NOMO-1 treated with dmso at 0.1 percent for 144 hours (cell line): ENCODE measurements at regions not wholly inside any gene's neighbourhood (a gene's known extent, or its start where the extent isn't known, plus 50 kb on each side); places are given as distances from the start of the nearest gene placed in this dataset.
"Not testable (repeated sequence)": the region's sequence is repeated elsewhere in the genome, so short reads cannot be mapped to it uniquely, and the experiment has no call there.

Experiments
- DNase-seq: peaks from one replicate; lab custom pipeline; 2025; ENCODE audit not compliant: unreplicated experiment; lab: John Stamatoyannopoulos, UW

DNA sequence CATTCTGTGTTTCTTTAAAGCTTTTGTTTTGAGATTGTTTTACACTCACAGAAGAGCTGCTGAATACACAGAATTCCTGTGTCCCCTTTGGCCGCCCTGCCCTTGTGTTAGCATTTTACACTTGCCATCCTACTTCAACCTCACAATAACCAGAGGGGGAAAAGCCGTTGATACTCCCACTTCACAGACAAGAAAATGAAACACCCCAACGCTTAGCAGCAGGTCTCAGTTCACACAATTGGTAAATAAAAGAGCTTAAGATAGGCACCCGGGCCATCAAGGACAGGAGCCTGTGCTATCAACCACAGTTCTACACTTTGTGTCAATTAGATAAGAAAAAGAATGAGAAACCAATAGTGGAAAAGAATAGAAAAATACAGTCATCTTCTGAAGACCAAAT is 178.0 kb downstream of the SYK start:
- no peak for DNase-seq

GRCh38 chr9:90981726-90982125 is 180.1 kb downstream of the SYK start:
- DNase-seq, result no peak

DNA sequence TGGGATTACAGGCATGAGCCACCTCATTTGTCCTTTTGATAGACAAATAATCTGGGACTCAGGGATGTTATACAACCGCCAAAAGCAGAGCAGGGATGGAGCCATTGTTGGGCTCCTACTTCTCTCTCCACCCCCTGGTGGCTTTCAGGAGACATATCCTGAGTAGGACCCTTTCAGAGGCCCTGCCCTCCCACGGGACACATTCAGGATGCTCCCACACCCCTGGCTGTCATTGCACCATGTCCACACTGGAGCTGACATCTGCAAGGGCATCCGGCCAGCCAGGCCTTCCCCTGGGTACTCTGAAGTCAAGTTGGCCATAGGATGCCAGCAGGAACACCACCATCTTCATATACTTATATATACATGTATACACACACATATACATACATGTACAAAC is 181.8 kb downstream of the SYK start:
- no peak for DNase-seq

DNA sequence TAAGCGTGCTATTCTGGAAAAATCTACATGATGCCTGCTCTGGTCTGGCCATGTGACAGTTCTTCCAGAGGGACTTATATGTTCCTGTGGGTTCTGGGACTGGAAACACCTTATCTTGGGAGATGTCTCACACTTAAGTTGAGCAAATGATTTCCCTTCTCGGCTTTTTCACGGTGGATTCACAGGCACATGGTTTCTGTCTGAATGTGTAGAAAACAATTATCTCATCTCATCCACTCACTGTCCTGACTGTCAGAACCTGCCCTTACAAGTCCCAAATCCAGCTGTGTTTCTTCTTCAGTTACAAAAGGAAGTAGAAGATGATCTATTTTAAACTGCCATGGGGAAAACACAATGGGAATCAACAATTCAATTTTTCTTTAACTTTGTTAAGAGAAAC is 184.0 kb downstream of the SYK start:
- DNase-seq, result no peak

DNA sequence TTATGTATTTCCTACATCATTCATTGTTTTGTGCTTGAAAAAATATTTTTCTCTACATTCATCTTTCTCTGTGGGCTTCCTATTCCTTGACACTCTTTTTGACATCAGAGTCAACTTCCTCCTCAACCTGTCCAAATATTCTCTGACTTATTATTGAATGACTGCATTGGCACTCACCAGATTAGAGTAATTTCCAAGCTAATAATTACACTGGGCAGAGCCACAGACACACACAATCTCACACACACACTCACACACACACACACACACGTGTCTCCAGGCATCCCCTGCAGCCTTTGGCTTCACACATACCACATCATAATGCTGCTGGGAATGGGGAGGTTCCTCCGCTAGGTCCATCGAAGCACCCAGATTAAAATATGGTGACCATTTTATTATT is 184.5 kb downstream of the SYK start:
- no peak for DNase-seq

GRCh38 chr9:90987566-90987965 is 185.9 kb downstream of the SYK start:
- DNase-seq, result no peak

GRCh38 chr9:90988318-90988717 is 186.7 kb downstream of the SYK start:
- DNase-seq, result no peak

GRCh38 chr9:90991953-90992352 is 190.3 kb downstream of the SYK start:
- DNase-seq, result no peak

GRCh38 chr9:90995516-90995915 is 193.9 kb downstream of the SYK start:
- no peak for DNase-seq

DNA sequence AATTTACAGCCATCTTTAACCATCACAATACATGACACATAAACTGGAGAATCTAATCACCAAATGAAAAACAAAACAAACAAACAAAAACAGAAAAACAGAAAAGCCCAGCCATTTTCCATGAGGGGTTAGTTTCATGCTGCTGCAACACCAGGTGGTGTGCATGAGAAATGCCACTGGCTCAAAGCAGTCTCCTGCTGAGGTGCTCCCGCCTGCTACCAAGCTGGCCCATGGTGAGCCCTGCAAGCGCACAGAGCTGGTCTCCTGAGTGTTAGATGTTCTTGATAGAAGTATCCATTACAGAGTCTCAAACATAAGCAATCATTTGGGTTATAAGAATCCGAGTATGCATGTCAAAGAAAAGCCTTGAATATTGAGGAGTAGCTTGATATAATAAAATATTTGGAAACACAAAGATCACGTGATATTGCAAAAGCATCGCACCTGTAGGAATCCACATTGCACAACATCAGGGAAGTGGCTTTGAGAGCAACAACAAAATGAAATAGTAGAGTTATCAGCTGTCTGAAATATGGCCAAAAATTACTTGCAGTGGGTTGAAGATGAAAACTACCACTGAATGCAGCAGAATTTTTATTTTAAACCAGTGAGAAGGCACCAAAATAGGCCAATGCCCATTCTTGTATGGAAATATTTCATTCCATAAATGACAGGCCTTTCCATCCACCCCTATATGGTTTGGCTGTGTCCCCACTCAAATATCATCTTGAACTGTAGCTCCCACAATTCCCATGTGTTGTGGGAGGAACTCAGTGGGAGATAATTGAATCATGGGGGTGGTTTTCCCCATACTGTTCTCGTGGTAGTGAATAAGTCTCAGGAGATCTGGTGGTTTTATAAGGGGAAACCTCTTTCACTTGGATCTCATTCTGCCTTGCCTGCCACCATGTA is 194.8 kb downstream of the SYK start:
- no peak for DNase-seq

DNA sequence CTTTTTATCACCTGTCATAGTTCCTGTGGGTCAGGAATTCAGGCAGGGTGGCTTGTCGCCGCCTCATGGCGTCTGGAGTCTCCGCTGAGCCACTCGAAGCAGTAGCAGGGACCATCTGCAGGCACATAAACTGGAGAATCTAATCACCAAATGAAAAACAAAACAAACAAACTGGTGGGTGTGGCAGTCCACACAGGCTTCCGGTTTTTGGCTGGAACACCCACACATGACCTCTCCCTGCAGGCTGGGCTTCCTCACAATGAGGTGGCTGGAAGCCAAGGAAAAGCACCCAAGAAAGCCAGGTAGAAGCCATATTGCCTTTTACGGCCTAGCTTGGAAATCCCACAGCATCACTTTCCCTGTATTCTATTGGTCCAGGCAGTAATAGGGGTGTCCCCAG is 197.0 kb downstream of the SYK start:
- no peak for DNase-seq

GRCh38 chr9:90999425-91000397 is 198.1 kb downstream of the SYK start:
- no peak for DNase-seq

- no peak for DNase-seq
Measured at GRCh38 chr9:91001146-91001611, 199.6 kb downstream of the SYK start.

DNA sequence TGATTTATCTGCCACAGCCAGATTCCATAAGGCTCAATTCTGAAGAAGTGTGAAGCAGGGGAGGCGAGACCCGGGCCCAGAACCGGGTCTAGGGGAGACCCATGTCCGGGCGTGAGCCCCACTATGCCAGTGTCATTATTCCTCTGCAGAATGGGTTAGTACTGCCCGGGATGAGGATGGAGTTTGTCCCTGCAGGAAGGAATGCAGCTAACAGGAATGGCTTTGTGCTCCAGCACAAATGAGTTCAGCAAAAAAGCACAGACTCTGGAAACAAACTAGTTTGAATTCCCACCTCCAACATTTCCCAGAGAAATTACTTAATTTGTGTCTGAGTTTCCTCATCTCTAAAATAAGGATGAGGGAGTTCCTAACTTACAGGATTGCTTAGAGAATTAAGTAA is 202.9 kb downstream of the SYK start:
- DNase-seq, result no peak

- DNase-seq, result no peak
Measured at GRCh38 chr9:91004992-91005391, 203.4 kb downstream of the SYK start.

GRCh38 chr9:91006046-91006445 is 204.4 kb downstream of the SYK start:
- no peak for DNase-seq

DNA sequence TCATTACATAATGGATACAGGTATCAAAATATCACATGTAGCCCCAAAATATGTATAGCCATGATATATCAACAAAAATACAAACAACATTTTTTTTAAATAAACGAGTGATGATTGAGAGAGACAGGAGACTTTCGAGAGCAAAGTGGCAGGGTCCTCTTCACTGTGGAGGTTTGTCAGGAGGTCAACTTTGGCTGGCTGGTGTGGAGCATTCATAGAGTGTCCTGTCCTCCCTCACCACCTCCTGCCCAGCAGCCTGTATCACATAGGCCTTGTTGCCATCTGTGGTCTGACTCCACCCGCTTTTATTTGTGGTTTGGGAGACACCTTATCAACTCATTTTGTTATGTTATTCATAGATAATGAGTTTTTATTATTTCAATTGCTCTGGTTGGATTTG is 206.9 kb downstream of the SYK start:
- DNase-seq, result no peak

DNA sequence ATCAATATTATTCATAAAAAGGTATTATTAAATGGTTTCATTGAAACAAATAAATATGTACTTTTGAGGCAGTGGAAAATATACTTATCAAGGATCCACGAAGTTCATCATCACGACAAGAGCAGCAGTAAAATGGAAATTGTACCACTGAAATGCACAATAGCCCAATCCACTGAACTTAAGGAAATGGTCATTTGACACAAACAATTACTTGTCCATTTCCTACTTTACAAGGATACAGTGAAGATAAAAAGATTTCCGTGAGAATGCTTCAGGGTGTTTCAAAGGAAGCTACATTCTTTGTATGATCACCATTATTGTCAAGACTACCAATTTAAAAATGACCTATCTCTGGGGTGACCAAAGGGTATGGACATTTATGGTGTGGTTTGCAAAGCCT is 210.3 kb downstream of the SYK start:
- no peak for DNase-seq

DNA sequence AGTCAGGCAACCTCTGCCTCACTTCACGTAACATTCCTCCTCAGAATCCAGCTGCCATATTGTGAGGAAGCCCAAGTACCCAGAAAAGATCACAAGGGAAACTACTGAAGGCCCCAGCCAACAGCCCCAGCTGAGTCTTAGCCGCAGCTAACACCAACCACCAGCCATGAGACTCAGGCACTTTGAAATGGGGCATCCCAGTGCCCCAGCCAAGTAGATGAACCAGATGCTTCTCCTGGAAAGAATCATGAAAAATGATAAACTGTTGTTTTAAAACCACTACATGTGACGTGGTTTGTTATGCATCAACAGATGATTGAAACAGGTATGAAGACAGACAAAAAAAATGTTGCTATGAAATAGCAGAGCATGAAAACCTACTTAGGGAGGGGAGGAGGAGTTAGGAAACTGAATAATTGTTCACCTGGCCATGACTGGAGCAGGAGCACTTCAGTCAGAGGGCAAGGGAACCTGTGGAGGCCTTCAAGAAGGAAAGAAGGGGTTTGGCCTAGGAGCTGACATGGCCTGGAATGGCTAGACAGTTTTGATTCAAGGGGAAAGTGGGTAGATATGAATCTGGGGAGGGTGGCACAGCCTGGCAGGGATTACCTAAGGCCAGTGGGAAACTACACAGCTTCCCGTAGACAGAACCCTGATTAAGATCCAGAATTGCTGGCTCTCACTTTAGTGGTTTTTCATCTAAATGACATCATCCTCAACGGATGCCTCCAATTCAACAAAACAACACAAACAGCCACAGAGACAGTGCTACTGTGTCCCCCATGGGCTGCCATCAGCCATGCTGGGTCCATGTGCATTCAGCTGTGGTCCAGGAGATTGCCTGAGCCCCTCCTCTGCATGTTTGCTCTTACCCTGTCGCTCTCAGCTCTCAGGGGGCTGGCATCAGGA is 211.6 kb downstream of the SYK start:
- no peak for DNase-seq

GRCh38 chr9:91017245-91017644 is 215.6 kb downstream of the SYK start:
- no peak for DNase-seq

- DNase-seq, result not testable (repeated sequence)
Measured at GRCh38 chr9:91019871-91020270, 218.3 kb downstream of the SYK start.
